ENCODE measurements at regions not wholly inside any gene's neighbourhood (a gene's known extent, or its start where the extent isn't known, plus 50 kb on each side); places are given as distances from the start of the nearest gene placed in this dataset.

GRCh38 chr12:61757831-61758505 is 502.2 kb upstream of the USP15 start (continued):
- TF ChIP-seq NANOG (IDR thresholded peaks at IDR 0.05; ENCODE audit: insufficient read depth, low read depth, low read length, poor library complexity, severe bottlenecking): no peak
